ENCODE measurements at regions not wholly inside any gene's neighbourhood (a gene's known extent, or its start where the extent isn't known, plus 50 kb on each side); places are given as distances from the start of the nearest gene placed in this dataset.

DNA sequence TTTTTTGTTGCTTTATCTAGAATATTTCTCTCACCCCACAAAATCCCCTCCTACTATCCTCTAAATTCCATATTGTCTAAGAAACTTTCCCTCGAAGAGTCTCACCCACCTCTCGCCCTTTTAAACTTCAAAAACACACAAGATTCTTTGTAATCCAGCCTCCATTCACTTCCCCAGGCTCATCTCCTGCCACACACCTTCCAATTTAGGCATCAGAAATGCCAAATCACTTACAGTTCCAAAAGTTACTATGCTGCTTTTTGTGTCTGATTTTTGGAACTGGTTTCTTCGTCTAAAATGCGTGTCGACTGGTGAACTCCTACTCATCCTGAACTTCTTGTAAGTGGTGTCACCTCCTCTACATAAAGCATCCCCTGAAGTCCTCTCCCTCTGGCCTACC, 482.4 kb upstream of the CAMK1G start:
- no peaks in the 10 kb centered on the region for H3K36me3 Mint-ChIP-seq (ENCODE audit: low read depth, unreplicated experiment)
- no peak overlapping the region for H3K9ac ChIP-seq (ENCODE audit: low read length)
- no peaks in the 10 kb centered on the region for H3K9me3 ChIP-seq (ENCODE audit: insufficient read depth, low read depth, low read length)
- DNase-seq (ENCODE audit: low read depth) (no peak), FAIRE-seq (no peak)
- no peak overlapping the region for H3K4me3 Mint-ChIP-seq (ENCODE audit: unreplicated experiment)
- H3K36me3 ChIP-seq (ENCODE audit: insufficient read depth, low read length) = no peaks in the 10 kb centered on the region
- no peaks in the 10 kb centered on the region for H3K79me2 ChIP-seq (ENCODE audit: insufficient read depth, low read length)
- H2AFZ ChIP-seq (ENCODE audit: low read depth, low read length) = no peak overlapping the region
- H3K4me1 Mint-ChIP-seq (ENCODE audit: low read depth, unreplicated experiment) = peaks cover 19% of the 10 kb centered on the region
- H3K4me1 ChIP-seq (ENCODE audit: insufficient read depth, low read length) = peaks cover 11% of the 10 kb centered on the region
- H3K27ac ChIP-seq (ENCODE audit: low read depth, low read length) = no peak overlapping the region
- no peaks in the 10 kb centered on the region for H3K27me3 ChIP-seq (ENCODE audit: insufficient read depth, low read length)
- TF ChIP-seq EZH2 (IDR thresholded peaks at IDR 0.05; ENCODE audit: insufficient read depth, low read length) = no peak
- TF ChIP-seq, protein P1, sequence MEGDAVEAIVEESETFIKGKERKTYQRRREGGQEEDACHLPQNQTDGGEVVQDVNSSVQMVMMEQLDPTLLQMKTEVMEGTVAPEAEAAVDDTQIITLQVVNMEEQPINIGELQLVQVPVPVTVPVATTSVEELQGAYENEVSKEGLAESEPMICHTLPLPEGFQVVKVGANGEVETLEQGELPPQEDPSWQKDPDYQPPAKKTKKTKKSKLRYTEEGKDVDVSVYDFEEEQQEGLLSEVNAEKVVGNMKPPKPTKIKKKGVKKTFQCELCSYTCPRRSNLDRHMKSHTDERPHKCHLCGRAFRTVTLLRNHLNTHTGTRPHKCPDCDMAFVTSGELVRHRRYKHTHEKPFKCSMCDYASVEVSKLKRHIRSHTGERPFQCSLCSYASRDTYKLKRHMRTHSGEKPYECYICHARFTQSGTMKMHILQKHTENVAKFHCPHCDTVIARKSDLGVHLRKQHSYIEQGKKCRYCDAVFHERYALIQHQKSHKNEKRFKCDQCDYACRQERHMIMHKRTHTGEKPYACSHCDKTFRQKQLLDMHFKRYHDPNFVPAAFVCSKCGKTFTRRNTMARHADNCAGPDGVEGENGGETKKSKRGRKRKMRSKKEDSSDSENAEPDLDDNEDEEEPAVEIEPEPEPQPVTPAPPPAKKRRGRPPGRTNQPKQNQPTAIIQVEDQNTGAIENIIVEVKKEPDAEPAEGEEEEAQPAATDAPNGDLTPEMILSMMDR (IDR thresholded peaks at IDR 0.05; ENCODE audit: insufficient read depth, low read depth, low read length) = no peak
- no peak overlapping the region for H3K4me3 ChIP-seq (ENCODE audit: insufficient read depth, low read depth, low read length)
- no peaks in the 10 kb centered on the region for H4K20me1 ChIP-seq (ENCODE audit: insufficient read depth, low read length)
- H3K4me2 ChIP-seq (ENCODE audit: low read length) = no peak overlapping the region
- H3K27ac Mint-ChIP-seq (ENCODE audit: unreplicated experiment) = no peak overlapping the region
- peaks cover 15% of the 10 kb centered on the region for H3K27me3 Mint-ChIP-seq (ENCODE audit: low read depth, unreplicated experiment)
- no peaks in the 10 kb centered on the region for H3K9me3 Mint-ChIP-seq (ENCODE audit: unreplicated experiment)

DNA sequence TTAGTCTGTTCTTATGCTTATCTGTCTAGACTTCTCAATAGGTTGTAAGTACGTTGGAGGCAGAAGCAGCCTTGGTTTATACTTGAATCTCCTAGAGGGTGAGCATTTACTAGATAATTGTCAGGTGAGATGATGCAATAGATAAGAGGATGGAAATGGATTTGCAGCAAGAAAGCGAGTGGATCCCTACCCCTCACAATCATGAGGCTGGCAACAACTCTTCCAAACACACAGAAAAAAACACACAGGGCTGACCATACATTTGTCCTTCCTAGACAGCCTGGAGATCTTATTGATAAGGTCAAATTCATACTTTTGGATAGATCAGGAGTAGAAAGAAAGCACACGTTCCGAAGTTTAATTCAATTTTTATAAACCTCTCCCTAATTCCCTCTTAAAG, 481.4 kb upstream of the CAMK1G start:
- Histone ChIP-seq H3K4me3 (ENCODE audit: insufficient read depth, low read depth, low read length) (no peak overlapping the region), H3K9me3 (ENCODE audit: insufficient read depth, low read depth, low read length) (no peaks in the 10 kb centered on the region), H3K27ac (ENCODE audit: low read depth, low read length) (no peak overlapping the region), H3K9ac (ENCODE audit: low read length) (no peak overlapping the region), H4K20me1 (ENCODE audit: insufficient read depth, low read length) (no peaks in the 10 kb centered on the region), H3K79me2 (ENCODE audit: insufficient read depth, low read length) (no peaks in the 10 kb centered on the region), H3K4me1 (ENCODE audit: insufficient read depth, low read length) (peaks cover 8% of the 10 kb centered on the region), H3K36me3 (ENCODE audit: insufficient read depth, low read length) (no peaks in the 10 kb centered on the region), H2AFZ (ENCODE audit: low read depth, low read length) (no peak overlapping the region), H3K27me3 (ENCODE audit: insufficient read depth, low read length) (no peaks in the 10 kb centered on the region), H3K4me2 (ENCODE audit: low read length) (no peak overlapping the region)
- Mint-ChIP-seq H3K4me1 (ENCODE audit: low read depth, unreplicated experiment) (peaks cover 18% of the 10 kb centered on the region), H3K27ac (ENCODE audit: unreplicated experiment) (no peak overlapping the region), H3K4me3 (ENCODE audit: unreplicated experiment) (no peak overlapping the region), H3K36me3 (ENCODE audit: low read depth, unreplicated experiment) (no peaks in the 10 kb centered on the region), H3K27me3 (ENCODE audit: low read depth, unreplicated experiment) (peaks cover 15% of the 10 kb centered on the region), H3K9me3 (ENCODE audit: unreplicated experiment) (no peaks in the 10 kb centered on the region)
- FAIRE-seq = no peak
- TF ChIP-seq, protein P1 (IDR thresholded peaks at IDR 0.05; ENCODE audit: insufficient read depth, low read depth, low read length) = no peak
- TF ChIP-seq EZH2 (IDR thresholded peaks at IDR 0.05; ENCODE audit: insufficient read depth, low read length) = no peak
- no peak for DNase-seq (ENCODE audit: low read depth)

DNA sequence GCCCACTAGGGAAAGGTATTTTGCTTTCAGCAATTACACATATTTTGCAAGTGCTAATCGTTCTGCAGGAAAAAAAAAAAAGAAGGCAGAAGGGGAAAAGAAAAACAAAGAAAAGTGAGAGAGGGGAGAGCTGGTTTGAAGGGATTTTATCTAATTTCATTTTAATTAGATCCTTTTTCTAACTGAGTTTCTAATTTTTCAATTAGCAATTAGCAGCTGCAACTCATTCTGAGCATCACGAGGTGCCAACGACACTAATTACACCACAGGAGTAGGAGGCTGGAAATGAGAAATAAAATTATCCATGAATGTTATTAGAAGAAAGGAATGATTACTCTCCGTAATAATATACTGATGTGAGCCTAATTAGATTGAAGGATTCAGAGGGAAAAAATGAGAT, 481.0 kb upstream of the CAMK1G start:
- Histone ChIP-seq H3K27me3 (ENCODE audit: insufficient read depth, low read length) (no peaks in the 10 kb centered on the region), H3K9ac (ENCODE audit: low read length) (no peak overlapping the region), H3K4me1 (ENCODE audit: insufficient read depth, low read length) (peaks cover 8% of the 10 kb centered on the region), H2AFZ (ENCODE audit: low read depth, low read length) (no peak overlapping the region), H3K36me3 (ENCODE audit: insufficient read depth, low read length) (no peaks in the 10 kb centered on the region), H3K79me2 (ENCODE audit: insufficient read depth, low read length) (no peaks in the 10 kb centered on the region), H4K20me1 (ENCODE audit: insufficient read depth, low read length) (no peaks in the 10 kb centered on the region), H3K4me3 (ENCODE audit: insufficient read depth, low read depth, low read length) (no peak overlapping the region), H3K27ac (ENCODE audit: low read depth, low read length) (no peak overlapping the region), H3K9me3 (ENCODE audit: insufficient read depth, low read depth, low read length) (no peaks in the 10 kb centered on the region), H3K4me2 (ENCODE audit: low read length) (no peak overlapping the region)
- no peak for DNase-seq (ENCODE audit: low read depth)
- H3K36me3 Mint-ChIP-seq (ENCODE audit: low read depth, unreplicated experiment) = no peaks in the 10 kb centered on the region
- H3K4me3 Mint-ChIP-seq (ENCODE audit: unreplicated experiment) = no peak overlapping the region
- TF ChIP-seq EZH2 (IDR thresholded peaks at IDR 0.05; ENCODE audit: insufficient read depth, low read length) = no peak
- TF ChIP-seq, protein P1 (IDR thresholded peaks at IDR 0.05; ENCODE audit: insufficient read depth, low read depth, low read length) = no peak
- H3K27ac Mint-ChIP-seq (ENCODE audit: unreplicated experiment) = no peak overlapping the region
- H3K27me3 Mint-ChIP-seq (ENCODE audit: low read depth, unreplicated experiment) = peaks cover 15% of the 10 kb centered on the region
- FAIRE-seq = no peak
- peaks cover 16% of the 10 kb centered on the region for H3K4me1 Mint-ChIP-seq (ENCODE audit: low read depth, unreplicated experiment)
- no peaks in the 10 kb centered on the region for H3K9me3 Mint-ChIP-seq (ENCODE audit: unreplicated experiment)
